PC-3 (cell line): ENCODE measurements at regions not wholly inside any gene's neighbourhood (a gene's known extent, or its start where the extent isn't known, plus 50 kb on each side); places are given as distances from the start of the nearest gene placed in this dataset.

Experiments used
- ATAC-seq: fragments of 200-7000 bp; cut with Tn5 transposase; 2 replicates; pipeline ENCODE4 v1.9.1; 2020; ENCODE audit warnings: mild to moderate bottlenecking, moderate library complexity
- BruUV-seq: library from RNA; stranded (reverse); fragments of 400-500 nt; replicated peaks from 2 replicates; lab custom pipeline; 2021; lab: Mats Ljungman, UMichigan
- CTCF ChIA-PET: fragments of 300-600 bp; sonication (Branson Sonifier 250); formaldehyde crosslinking; loops from one replicate; lab custom pipeline; 2022; ENCODE audit warnings: antibody characterized with exemption; lab: Charles Lee
- POLR2A ChIA-PET: fragments of 300-600 bp; sonication (Branson Sonifier 250); formaldehyde crosslinking; loops from one replicate; lab custom pipeline; 2022; ENCODE audit warnings: antibody characterized with exemption; ENCODE audit not compliant: unreplicated experiment; lab: Charles Lee
- DNase-seq: peaks from one replicate; pipeline ENCODE4 v3.0.0-alpha.2; 2015
- H2AFZ ChIP-seq: fragments of 300-600 bp; sonication (generic); 2 replicates; pipeline ENCODE4 v1.6.0; 2016; ENCODE audit warnings: antibody characterized with exemption, low read length
- H3F3A ChIP-seq: fragments of 300-600 bp; sonication (generic); one replicate; pipeline ENCODE4 v1.6.0; 2017; ENCODE audit warnings: antibody characterized with exemption, low read length, control low read depth, mild to moderate bottlenecking; ENCODE audit not compliant: unreplicated experiment
- H3K27ac ChIP-seq: fragments of 300-600 bp; sonication (generic); 2 replicates; pipeline ENCODE4 v1.5.1; 2016; ENCODE audit warnings: mild to moderate bottlenecking, low read length
- H3K27me3 ChIP-seq: fragments of 300-600 bp; sonication (generic); 2 replicates; pipeline ENCODE4 v1.6.1; 2016; ENCODE audit warnings: low read length, mixed read lengths
- H3K36me3 ChIP-seq: fragments of 300-600 bp; sonication (generic); 2 replicates; pipeline ENCODE4 v1.6.1; 2016; ENCODE audit warnings: low read depth, mixed run types, low read length, mixed read lengths
- H3K4me1 ChIP-seq: fragments of 300-600 bp; sonication (generic); 2 replicates; pipeline ENCODE4 v1.5.1; 2016; ENCODE audit warnings: low read length; ENCODE audit not compliant: insufficient read depth
- H3K4me2 ChIP-seq: fragments of 300-600 bp; sonication (generic); 2 replicates; pipeline ENCODE4 v1.6.0; 2016; ENCODE audit warnings: low read length
- H3K4me3 ChIP-seq: fragments of 300-600 bp; sonication (generic); 2 replicates; pipeline ENCODE4 v1.5.1; 2016; ENCODE audit warnings: mild to moderate bottlenecking, low read length, mixed read lengths
- H3K79me2 ChIP-seq: fragments of 300-600 bp; sonication (generic); 2 replicates; pipeline ENCODE4 v1.6.1; 2017; ENCODE audit warnings: low read length, mixed read lengths
- H3K9ac ChIP-seq: fragments of 300-600 bp; sonication (generic); 2 replicates; pipeline ENCODE4 v1.6.0; 2016; ENCODE audit warnings: mild to moderate bottlenecking, low read length
- H3K9me2 ChIP-seq: fragments of 300-600 bp; sonication (generic); replicated peaks from 2 replicates; pipeline ENCODE4 v1.6.1; 2016; ENCODE audit warnings: mixed run types, low read length, mixed read lengths
- H3K9me3 ChIP-seq: fragments of 300-600 bp; sonication (generic); 2 replicates; pipeline ENCODE4 v1.6.1; 2016; ENCODE audit warnings: low read length, mixed read lengths
- H4K20me1 ChIP-seq: fragments of 300-600 bp; sonication (generic); 2 replicates; pipeline ENCODE4 v1.6.1; 2016; ENCODE audit warnings: low read length, mixed read lengths
- EZH2 ChIP-seq: fragments of 300-600 bp; sonication (generic); IDR thresholded peaks from one replicate; pipeline ENCODE4 v1.6.1; 2017; ENCODE audit warnings: antibody characterized with exemption, mild to moderate bottlenecking, low read length; ENCODE audit not compliant: unreplicated experiment
- EZH2phosphoT487 ChIP-seq: fragments of 300-600 bp; sonication (generic); IDR thresholded peaks from 2 replicates; pipeline ENCODE4 v1.6.1; 2018; ENCODE audit warnings: mild to moderate bottlenecking, antibody characterized with exemption, low read length, borderline replicate concordance
- intact Hi-C: fragments of 100-400 bp; cut with micrococcal nuclease; formaldehyde crosslinking; loops from 2 replicates; pipeline ENCODE4 v1.9.0; 2023
- TF ChIP-seq, protein P1 (sequence below): fragments of 300-600 bp; sonication (generic); conservative IDR thresholded peaks from 2 replicates; pipeline ENCODE4 v1.5.1; 2017; ENCODE audit warnings: antibody characterized with exemption, low read depth, mild to moderate bottlenecking, low read length

DNA sequence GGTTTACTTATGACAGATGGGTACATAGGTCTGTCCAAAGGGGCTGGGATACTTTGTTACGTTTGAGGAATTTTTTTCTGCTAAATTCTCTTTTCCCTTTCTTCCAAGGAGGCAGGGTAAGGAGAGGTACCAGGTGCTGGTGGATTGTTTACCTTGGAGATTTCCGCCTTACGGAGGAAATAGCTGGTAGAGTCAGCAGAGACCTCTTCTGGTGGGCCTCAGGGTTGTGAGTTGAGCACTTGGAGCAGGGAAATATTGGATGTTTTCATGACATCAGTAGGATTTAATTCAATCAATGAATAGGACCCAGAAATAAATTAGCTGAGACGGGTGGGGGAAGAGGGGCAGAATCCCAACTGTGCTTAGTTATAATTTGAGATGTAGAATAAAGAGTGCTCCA lies 60.0 kb upstream of the TAF11L2 start:
- H3F3A ChIP-seq, result no peaks in the 10 kb centered on the region
- BruUV-seq, result no TSS peak
- ChIA-PET POLR2A (no interaction called here), CTCF (interaction anchor here (0.6 kb wide), 1 partner anchor 185 kb away, joined by 4 read pairs; no protein-coding TSS in a partner anchor)
- intact Hi-C loops, result no loop called here
- no peaks in the 10 kb centered on the region for H3K79me2 ChIP-seq
- no peaks in the 10 kb centered on the region for H4K20me1 ChIP-seq
- H3K9me3 ChIP-seq, result no peaks in the 10 kb centered on the region
- no peak for ATAC-seq
- H2AFZ ChIP-seq, result no peak overlapping the region
- no peak overlapping the region for H3K4me2 ChIP-seq
- H3K27me3 ChIP-seq, result no peaks in the 10 kb centered on the region
- no peak for TF ChIP-seq EZH2
- TF ChIP-seq, protein P1, sequence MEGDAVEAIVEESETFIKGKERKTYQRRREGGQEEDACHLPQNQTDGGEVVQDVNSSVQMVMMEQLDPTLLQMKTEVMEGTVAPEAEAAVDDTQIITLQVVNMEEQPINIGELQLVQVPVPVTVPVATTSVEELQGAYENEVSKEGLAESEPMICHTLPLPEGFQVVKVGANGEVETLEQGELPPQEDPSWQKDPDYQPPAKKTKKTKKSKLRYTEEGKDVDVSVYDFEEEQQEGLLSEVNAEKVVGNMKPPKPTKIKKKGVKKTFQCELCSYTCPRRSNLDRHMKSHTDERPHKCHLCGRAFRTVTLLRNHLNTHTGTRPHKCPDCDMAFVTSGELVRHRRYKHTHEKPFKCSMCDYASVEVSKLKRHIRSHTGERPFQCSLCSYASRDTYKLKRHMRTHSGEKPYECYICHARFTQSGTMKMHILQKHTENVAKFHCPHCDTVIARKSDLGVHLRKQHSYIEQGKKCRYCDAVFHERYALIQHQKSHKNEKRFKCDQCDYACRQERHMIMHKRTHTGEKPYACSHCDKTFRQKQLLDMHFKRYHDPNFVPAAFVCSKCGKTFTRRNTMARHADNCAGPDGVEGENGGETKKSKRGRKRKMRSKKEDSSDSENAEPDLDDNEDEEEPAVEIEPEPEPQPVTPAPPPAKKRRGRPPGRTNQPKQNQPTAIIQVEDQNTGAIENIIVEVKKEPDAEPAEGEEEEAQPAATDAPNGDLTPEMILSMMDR, result no peak
- TF ChIP-seq EZH2phosphoT487, result no peak
- H3K36me3 ChIP-seq, result no peaks in the 10 kb centered on the region
- no peak overlapping the region for H3K27ac ChIP-seq
- H3K4me3 ChIP-seq, result no peak overlapping the region
- no peaks in the 10 kb centered on the region for H3K4me1 ChIP-seq
- H3K9ac ChIP-seq, result no peak overlapping the region
- H3K9me2 ChIP-seq, result no peaks in the 10 kb centered on the region
- no peak for DNase-seq

DNA sequence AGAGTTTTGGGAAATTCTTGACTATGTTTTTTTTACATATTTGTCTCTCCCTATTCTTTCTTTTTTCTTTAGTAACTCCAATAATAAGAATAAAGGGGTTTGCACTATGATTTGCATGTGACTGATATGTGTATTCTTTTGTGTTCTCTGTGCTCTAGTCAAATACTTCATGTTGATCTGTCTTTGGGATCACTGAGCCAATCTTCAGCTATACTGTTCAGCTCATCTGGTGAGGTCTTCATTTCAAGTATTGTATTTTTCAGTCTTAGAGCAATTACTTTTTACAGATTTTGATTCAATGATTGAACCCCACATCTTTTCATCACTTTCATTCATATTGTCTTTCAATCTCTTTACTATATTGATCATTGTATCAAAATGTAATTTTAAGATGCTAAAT lies 58.1 kb upstream of the TAF11L2 start:
- Histone ChIP-seq H3K9me3 (no peaks in the 10 kb centered on the region), H3K36me3 (no peaks in the 10 kb centered on the region), H3K27me3 (no peaks in the 10 kb centered on the region), H3K9me2 (no peaks in the 10 kb centered on the region), H4K20me1 (no peaks in the 10 kb centered on the region), H3K79me2 (no peaks in the 10 kb centered on the region), H3K4me2 (no peak overlapping the region), H3K27ac (no peak overlapping the region), H3K4me1 (peaks cover 7% of the 10 kb centered on the region), H3K4me3 (no peak overlapping the region), H3K9ac (no peak overlapping the region), H2AFZ (no peak overlapping the region), H3F3A (no peaks in the 10 kb centered on the region)
- intact Hi-C loops, result no loop called here
- no TSS peak for BruUV-seq
- CTCF ChIA-PET, result no interaction called here
- POLR2A ChIA-PET, result no interaction called here
- no peak for ATAC-seq
- no peak for DNase-seq
- TF ChIP-seq EZH2, result no peak
- TF ChIP-seq EZH2phosphoT487, result no peak
- TF ChIP-seq, protein P1, result no peak

DNA sequence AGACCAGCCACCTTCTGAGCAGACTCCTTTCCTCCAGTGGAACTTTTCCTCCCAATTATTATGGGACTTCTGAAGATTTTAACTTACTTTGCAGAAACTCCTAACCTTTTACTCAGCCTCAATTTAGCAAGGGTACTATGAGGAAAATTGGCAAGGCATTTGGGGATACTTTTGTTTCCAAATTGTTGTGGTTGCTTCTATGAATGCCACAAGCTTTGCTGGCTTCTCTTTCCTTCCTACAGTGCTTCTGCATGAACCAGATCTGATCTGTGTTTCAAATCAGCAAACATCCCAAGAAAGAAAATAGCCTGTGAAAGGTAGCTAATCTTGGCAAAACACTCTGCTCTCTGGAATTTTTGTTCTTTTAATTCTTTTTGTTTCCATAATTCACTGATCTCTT lies 57.3 kb upstream of the TAF11L2 start:
- H3K4me2 ChIP-seq, result no peak overlapping the region
- no peaks in the 10 kb centered on the region for H3K36me3 ChIP-seq
- H3K9me2 ChIP-seq, result no peaks in the 10 kb centered on the region
- peaks cover 14% of the 10 kb centered on the region for H3K4me1 ChIP-seq
- DNase-seq (no peak), ATAC-seq (no peak)
- intact Hi-C loops, result no loop called here
- TF ChIP-seq, protein P1, result no peak
- TF ChIP-seq EZH2phosphoT487 (no peak), EZH2 (no peak)
- CTCF ChIA-PET, result no interaction called here
- no peaks in the 10 kb centered on the region for H3K27me3 ChIP-seq
- no peaks in the 10 kb centered on the region for H3F3A ChIP-seq
- no peak overlapping the region for H3K27ac ChIP-seq
- no peak overlapping the region for H3K9ac ChIP-seq
- no peak overlapping the region for H3K4me3 ChIP-seq
- no peaks in the 10 kb centered on the region for H3K79me2 ChIP-seq
- POLR2A ChIA-PET, result no interaction called here
- no peaks in the 10 kb centered on the region for H3K9me3 ChIP-seq
- no peaks in the 10 kb centered on the region for H4K20me1 ChIP-seq
- no peak overlapping the region for H2AFZ ChIP-seq
- BruUV-seq, result no TSS peak
